Skin of body (tissue), 1 donor: ENCODE measurements at regions not wholly inside any gene's neighbourhood (a gene's known extent, or its start where the extent isn't known, plus 50 kb on each side); places are given as distances from the start of the nearest gene placed in this dataset.
"Not testable (repeated sequence)": the region's sequence is repeated elsewhere in the genome, so short reads cannot be mapped to it uniquely, and the experiment has no call there.

Source experiments
- DNase-seq: peaks from one replicate; lab custom pipeline; 2025; lab: John Stamatoyannopoulos, UW

DNA sequence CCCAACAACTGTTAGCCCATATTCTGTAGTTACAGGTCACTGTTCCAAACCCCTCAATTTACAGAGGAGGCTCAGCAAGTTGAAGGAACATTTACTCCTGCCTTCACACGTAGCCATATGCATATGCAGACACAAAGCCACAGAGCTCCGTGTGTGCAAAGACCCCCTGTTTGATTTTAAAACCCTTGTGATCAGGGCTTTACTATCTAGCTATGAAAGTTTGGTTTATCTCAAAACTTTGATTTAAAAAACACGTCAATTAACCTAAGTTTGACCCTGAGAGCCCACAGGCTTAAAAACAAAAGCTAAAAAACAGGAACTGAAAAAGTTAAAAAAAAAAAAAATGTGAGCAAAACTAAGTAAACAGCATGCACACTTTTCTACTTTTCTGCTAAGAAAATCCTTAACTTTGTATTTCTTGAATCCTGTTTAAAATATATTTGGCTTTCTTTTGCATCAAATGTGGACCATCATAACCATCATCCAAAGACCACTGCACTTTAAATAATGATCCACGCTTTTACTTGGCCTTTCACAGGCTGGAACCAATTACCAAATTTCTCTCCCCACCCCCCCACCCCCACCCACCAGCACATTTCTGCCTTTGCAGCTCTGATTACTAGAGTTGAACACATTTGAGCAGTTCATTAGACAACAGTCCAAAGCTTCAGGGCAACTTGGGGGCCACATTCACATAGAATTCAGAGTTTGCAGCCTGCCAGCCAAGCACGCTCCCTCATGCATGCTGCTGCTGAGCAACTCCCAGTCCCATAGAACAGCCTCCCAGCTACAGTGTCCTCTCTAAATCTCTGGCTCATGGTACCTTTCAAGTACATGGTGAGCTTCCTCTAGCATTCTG, 128.8 kb upstream of the MAP3K1 start:
- DNase-seq: no peak

DNA sequence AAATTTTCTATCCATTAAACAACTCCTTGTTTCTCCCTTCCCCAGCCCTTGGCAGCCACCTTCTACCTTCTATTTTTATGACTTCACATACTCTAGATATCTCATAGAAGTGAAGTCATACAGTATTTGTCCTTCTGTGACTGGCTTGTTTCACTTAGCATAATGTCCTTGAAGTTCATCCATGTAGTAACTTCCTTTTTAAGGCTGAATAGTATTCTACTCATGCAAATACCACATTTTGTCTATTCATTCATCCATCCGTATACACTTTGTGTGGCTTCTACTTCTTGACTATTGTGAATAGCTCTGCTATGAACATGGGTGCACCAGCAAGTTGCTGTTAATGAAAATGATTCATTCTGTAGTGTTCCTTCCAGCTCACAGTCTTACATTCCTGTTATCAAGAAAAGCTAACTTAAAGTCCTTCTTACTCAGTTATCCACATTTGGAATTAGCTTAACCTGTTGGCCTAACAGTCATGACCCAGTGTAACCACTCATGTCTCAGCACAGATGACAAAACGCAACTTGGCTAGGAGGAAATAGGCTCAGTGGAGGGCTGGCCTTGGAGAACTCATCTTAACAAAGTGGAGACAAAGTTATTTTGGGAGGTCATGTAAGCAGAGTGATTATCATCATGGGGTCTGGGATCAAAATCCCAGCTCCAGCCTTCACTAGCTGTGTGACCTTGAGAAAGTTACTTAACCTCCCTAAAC, 129.7 kb upstream of the MAP3K1 start:
- DNase-seq: no peak

DNA sequence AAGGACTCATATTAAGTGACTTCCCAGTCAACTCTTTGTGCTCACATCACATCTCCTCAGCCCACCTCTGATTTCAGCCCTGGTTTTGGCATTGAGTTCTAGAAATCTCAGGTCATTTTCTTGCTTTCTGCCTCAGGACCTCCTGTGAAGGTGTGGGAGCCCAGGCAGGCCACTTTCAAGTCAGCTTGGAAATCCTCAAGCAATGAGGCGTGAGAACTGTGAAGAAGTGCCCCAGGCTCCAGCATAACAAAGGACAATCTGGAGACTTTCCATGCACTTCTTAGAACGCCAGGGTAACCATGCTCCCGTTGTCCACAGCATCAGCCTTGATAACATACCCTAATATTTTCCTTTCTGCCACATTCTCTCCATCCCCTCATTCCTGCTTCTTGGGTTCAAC, 131.2 kb upstream of the MAP3K1 start:
- no peak for DNase-seq

- DNase-seq: no peak
These were observed 131.6 kb upstream of the MAP3K1 start for GRCh38 chr5:56683733-56684132.

DNA sequence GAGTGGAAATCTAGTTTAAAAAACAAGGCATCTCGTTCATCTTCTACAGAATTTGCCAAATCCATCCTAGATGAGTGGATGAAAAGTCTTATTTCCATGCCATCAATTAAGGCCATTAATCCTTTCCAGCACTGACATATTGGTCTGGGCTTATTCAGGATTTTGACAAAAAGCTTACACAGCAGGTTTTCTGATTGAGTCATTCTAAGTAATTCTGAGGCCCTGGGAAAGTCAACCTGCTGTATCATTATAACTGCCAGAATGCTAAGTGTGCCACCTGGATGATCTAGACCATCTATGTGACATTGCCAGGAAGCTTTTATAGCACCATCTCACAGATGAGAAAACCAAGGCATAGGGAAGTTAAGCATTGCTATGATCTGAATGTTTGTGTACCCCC, 132.1 kb upstream of the MAP3K1 start:
- DNase-seq: no peak

GRCh38 chr5:56681346-56681745, 134.0 kb upstream of the MAP3K1 start:
- no peak for DNase-seq

GRCh38 chr5:56680731-56681130, 134.6 kb upstream of the MAP3K1 start:
- DNase-seq: no peak

GRCh38 chr5:56677690-56678305, 137.6 kb upstream of the MAP3K1 start:
- DNase-seq: peak; percentile 12

- DNase-seq: no peak
These were observed 139.1 kb upstream of the MAP3K1 start for GRCh38 chr5:56676091-56676768.

DNA sequence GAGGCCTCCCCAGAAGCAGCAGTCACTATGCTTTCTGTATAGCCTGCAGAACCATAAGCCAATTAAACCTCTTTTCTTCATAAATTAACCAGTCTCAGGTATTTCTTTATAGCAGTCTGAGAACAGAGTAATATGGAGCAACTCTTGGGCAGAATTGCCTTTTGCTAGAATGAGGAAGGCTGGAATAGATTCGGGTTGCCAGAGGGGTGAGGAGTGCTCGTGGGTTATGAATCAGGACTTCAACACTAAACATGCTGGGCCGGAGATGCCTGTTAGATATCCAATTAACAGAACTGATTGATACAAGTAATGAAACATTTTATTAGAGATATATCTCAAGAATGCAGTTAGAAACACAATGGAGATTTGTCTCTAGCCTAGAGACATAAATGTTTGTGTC, 140.9 kb upstream of the MAP3K1 start:
- no peak for DNase-seq

DNA sequence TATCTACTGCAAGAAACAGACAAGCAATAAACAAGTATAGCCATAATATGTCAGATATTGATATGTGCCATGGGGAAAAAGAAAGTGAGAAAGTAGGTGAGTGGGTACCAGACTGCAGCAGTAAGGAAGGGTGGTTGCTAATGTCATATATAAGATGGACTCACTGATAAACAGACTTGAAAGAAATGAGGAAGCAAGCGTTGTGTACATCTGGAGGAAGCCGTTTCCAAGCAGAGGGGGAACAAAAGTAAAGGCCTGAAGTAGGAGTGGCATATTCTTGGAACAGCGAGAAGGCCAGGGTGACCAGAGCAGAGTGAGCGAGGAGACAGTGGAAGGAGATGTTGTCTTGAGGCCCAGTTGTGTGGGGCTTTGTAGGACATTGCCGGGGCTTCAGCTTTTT, 142.2 kb upstream of the MAP3K1 start:
- no peak for DNase-seq

- DNase-seq: no peak
These were observed 143.8 kb upstream of the MAP3K1 start for GRCh38 chr5:56671571-56671970.

- no peak for DNase-seq
These were observed 144.4 kb upstream of the MAP3K1 start for GRCh38 chr5:56670916-56671315.

GRCh38 chr5:56669534-56670483, 145.5 kb upstream of the MAP3K1 start:
- no peak for DNase-seq

GRCh38 chr5:56668996-56669395, 146.4 kb upstream of the MAP3K1 start:
- no peak for DNase-seq

GRCh38 chr5:56667692-56668091, 147.7 kb upstream of the MAP3K1 start:
- DNase-seq: no peak

DNA sequence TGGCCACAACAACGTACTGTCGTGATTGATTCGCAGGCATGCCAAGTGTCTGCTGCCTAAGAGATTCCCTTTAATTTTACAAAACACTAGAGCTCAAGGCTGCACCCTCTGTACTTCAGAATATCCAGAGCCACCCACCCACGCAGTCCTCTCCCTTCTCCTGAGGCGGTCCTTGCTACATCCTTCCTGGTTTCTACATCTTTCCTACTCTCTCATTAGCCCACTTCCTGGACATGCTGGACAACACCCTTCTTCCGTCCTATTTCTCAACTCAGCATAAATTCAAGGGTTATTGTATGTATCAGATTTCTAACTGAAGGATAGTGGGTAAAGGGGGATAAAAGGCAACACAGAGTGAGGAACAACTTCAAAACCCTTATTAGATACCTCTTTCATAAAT, 148.4 kb upstream of the MAP3K1 start:
- DNase-seq: no peak

DNA sequence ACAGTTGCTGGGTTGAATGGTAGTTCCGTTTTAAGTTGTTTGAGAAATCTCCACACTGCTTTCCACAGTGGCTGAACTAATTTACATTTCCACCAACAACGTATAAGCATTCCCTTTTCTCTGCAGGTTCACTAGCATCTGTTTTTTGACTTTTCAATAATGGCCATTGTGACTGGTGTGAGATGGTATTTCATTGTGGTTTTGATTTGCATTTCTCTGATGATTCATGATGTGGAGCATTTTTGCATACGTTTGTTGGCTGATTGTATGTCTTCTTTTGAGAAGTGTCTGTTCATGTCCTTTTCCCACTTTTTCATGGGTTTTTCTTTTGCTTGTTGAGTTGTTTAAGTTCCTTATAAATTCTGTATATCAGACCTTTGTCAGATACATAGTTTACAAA, 150.2 kb upstream of the MAP3K1 start:
- not testable (repeated sequence) for DNase-seq

DNA sequence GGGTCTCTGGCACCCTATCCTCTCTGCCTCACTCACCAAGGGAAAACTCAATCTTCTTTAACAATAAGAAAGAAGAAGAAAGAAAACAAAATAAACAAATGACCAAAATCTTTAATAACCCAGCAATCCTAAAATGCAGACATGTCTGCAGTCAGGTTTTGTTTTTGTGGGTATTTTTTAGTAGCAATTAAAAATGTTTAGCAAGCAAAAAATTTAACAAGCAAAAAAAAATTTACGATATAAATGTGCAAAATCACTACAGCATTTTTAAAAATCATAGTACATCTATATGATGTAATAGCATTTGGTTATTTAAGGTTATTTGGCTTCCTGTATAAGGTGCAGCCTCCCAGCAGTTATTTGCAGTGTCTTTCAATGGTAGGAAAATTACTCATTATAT, 151.3 kb upstream of the MAP3K1 start:
- no peak for DNase-seq

DNA sequence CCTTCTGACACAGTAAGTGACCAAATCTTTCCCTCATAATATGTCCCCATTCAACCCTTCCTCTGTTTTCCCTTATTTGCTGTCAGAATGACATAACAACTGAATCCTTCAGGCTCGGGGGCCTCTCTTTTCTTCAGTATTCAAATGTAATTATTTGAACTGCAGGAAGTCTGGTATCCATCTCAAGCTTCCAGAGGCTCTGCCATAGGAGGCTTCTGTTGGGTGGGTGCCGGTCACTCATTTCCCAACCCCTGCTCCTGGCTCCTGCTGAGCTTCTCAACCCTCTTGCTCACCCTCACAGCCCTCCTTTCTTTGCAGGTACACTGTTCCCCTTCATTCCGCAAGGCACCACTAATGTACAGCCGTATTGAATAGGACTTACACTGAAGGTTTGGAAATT, 151.8 kb upstream of the MAP3K1 start:
- DNase-seq: no peak

DNA sequence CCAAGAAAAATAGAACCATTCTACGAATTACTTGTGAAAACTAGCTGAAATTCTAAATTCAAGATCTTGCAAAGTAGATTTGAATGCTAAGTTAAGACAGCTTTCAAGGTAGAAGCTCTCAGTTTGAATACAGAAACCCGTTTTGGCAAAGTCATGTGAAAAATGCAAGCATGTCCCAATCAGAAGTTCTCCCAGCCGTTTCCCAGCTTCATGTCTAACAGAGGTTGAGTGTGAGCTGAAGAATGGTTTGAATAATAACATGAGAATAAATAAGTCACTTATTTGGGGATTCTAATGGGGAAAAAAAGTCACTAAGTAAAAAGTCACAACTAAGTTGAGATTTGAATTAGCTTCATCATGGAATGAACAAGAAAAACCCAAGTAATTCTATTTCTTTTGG, 152.5 kb upstream of the MAP3K1 start:
- DNase-seq: no peak
